ENCODE measurements at regions not wholly inside any gene's neighbourhood (a gene's known extent, or its start where the extent isn't known, plus 50 kb on each side); places are given as distances from the start of the nearest gene placed in this dataset.

- Histone ChIP-seq H3K9me3 (ENCODE audit: low read depth, low read length) (no peaks in the 10 kb centered on the region), H3K4me3 (no peak overlapping the region), H3K36me3 (ENCODE audit: insufficient read depth, low read length) (no peaks in the 10 kb centered on the region), H3K27ac (no peak overlapping the region), H3K9ac (ENCODE audit: insufficient read length) (no peak overlapping the region)
- no peak for DNase-seq (ENCODE audit: low read depth, low spot score)
- TF ChIP-seq EZH2 (IDR thresholded peaks at IDR 0.05) (no peak), FOXP2 (optimal IDR thresholded peaks at IDR 0.05; ENCODE audit: control extremely low read depth, extremely low read length, insufficient read depth) (no peak), POLR2AphosphoS5 (IDR thresholded peaks at IDR 0.05; ENCODE audit: borderline replicate concordance, low read depth, low read length) (no peak)
These were observed 1049.1 kb upstream of the TENM3 start for GRCh38 chr4:181194096-181194495.

DNA sequence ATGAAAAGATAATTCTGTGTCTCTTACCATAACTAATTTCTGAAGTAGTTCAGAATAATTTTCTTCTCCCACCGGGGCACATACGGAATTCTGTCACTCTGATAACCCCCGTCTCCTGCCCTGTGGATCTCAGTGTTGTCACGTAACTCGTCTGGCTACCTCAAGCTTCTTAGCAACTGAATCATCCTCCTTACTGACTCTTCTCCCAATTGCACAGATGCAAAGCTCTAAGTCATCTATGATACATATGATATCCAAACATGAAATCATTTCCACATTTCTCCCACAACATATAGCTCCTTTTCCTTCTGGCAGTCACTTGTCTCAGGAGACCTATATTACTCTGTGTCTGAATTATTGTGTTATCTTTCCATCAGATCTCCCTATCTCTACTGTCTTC lies 1043.1 kb upstream of the TENM3 start:
- H3K9ac ChIP-seq (ENCODE audit: insufficient read length) = no peak overlapping the region
- no peak for DNase-seq (ENCODE audit: low read depth, low spot score)

GRCh38 chr4:181202240-181202639 lies 1041.0 kb upstream of the TENM3 start:
- no peak for DNase-seq (ENCODE audit: low read depth, low spot score)

More for the DNA sequence above, 1043.1 kb upstream of the TENM3 start:
- no peak overlapping the region for H3K4me3 ChIP-seq
- H3K27ac ChIP-seq = no peak overlapping the region
- H3K36me3 ChIP-seq (ENCODE audit: insufficient read depth, low read length) = no peaks in the 10 kb centered on the region
- no peak for TF ChIP-seq EZH2 (IDR thresholded peaks at IDR 0.05)
- no peak for TF ChIP-seq FOXP2 (optimal IDR thresholded peaks at IDR 0.05; ENCODE audit: control extremely low read depth, extremely low read length, insufficient read depth)
- TF ChIP-seq POLR2AphosphoS5 (IDR thresholded peaks at IDR 0.05; ENCODE audit: borderline replicate concordance, low read depth, low read length) = no peak
- no peaks in the 10 kb centered on the region for H3K9me3 ChIP-seq (ENCODE audit: low read depth, low read length)

GRCh38 chr4:181204109-181204508 lies 1039.1 kb upstream of the TENM3 start:
- Histone ChIP-seq H3K4me3 (no peak overlapping the region), H3K9me3 (ENCODE audit: low read depth, low read length) (no peaks in the 10 kb centered on the region), H3K27ac (no peak overlapping the region), H3K9ac (ENCODE audit: insufficient read length) (no peak overlapping the region), H3K36me3 (ENCODE audit: insufficient read depth, low read length) (no peaks in the 10 kb centered on the region)
- TF ChIP-seq FOXP2 (optimal IDR thresholded peaks at IDR 0.05; ENCODE audit: control extremely low read depth, extremely low read length, insufficient read depth) (no peak), EZH2 (IDR thresholded peaks at IDR 0.05) (no peak), POLR2AphosphoS5 (IDR thresholded peaks at IDR 0.05; ENCODE audit: borderline replicate concordance, low read depth, low read length) (no peak)
- DNase-seq (ENCODE audit: low read depth, low spot score) = no peak

More at GRCh38 chr4:181202240-181202639, 1041.0 kb upstream of the TENM3 start:
- H3K9ac ChIP-seq (ENCODE audit: insufficient read length) = no peak overlapping the region
- H3K4me3 ChIP-seq = no peak overlapping the region
- no peak overlapping the region for H3K27ac ChIP-seq
- H3K9me3 ChIP-seq (ENCODE audit: low read depth, low read length) = no peaks in the 10 kb centered on the region
- no peaks in the 10 kb centered on the region for H3K36me3 ChIP-seq (ENCODE audit: insufficient read depth, low read length)
- TF ChIP-seq POLR2AphosphoS5 (IDR thresholded peaks at IDR 0.05; ENCODE audit: borderline replicate concordance, low read depth, low read length) (no peak), FOXP2 (optimal IDR thresholded peaks at IDR 0.05; ENCODE audit: control extremely low read depth, extremely low read length, insufficient read depth) (no peak), EZH2 (IDR thresholded peaks at IDR 0.05) (no peak)

- Histone ChIP-seq H3K27ac (no peak overlapping the region), H3K9ac (ENCODE audit: insufficient read length) (no peak overlapping the region), H3K4me3 (no peak overlapping the region), H3K9me3 (ENCODE audit: low read depth, low read length) (no peaks in the 10 kb centered on the region), H3K36me3 (ENCODE audit: insufficient read depth, low read length) (no peaks in the 10 kb centered on the region)
- TF ChIP-seq FOXP2 (optimal IDR thresholded peaks at IDR 0.05; ENCODE audit: control extremely low read depth, extremely low read length, insufficient read depth) = no peak
- no peak for TF ChIP-seq EZH2 (IDR thresholded peaks at IDR 0.05)
- TF ChIP-seq POLR2AphosphoS5 (IDR thresholded peaks at IDR 0.05; ENCODE audit: borderline replicate concordance, low read depth, low read length) = no peak
- DNase-seq (ENCODE audit: low read depth, low spot score) = no peak
These were observed 1029.7 kb upstream of the TENM3 start for GRCh38 chr4:181213551-181213950.

DNA sequence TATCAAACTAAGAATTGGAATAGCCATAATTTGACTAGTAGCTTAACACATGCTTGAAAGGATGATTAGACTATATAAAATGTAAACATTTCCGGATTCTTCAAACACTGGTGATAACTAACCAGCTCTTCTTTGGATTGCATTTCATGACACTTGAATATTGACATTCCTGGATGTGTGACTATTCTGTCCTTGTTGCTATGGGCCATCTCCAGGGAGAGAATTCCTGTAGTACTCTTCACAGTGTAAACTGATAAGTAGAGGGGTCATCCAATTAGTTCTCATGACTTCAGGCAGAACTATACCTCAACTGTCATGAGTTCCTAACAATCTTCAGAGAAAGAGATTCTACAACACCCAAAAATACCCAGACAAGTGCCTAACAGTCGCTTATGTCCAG lies 1026.7 kb upstream of the TENM3 start:
- no peaks in the 10 kb centered on the region for H3K9me3 ChIP-seq (ENCODE audit: low read depth, low read length)
- no peak overlapping the region for H3K27ac ChIP-seq
- H3K36me3 ChIP-seq (ENCODE audit: insufficient read depth, low read length) = no peaks in the 10 kb centered on the region
- H3K4me3 ChIP-seq = no peak overlapping the region
- TF ChIP-seq POLR2AphosphoS5 (IDR thresholded peaks at IDR 0.05; ENCODE audit: borderline replicate concordance, low read depth, low read length) = no peak
- TF ChIP-seq EZH2 (IDR thresholded peaks at IDR 0.05) = no peak
- TF ChIP-seq FOXP2 (optimal IDR thresholded peaks at IDR 0.05; ENCODE audit: control extremely low read depth, extremely low read length, insufficient read depth) = no peak
- DNase-seq (ENCODE audit: low read depth, low spot score) = no peak
- no peak overlapping the region for H3K9ac ChIP-seq (ENCODE audit: insufficient read length)

DNA sequence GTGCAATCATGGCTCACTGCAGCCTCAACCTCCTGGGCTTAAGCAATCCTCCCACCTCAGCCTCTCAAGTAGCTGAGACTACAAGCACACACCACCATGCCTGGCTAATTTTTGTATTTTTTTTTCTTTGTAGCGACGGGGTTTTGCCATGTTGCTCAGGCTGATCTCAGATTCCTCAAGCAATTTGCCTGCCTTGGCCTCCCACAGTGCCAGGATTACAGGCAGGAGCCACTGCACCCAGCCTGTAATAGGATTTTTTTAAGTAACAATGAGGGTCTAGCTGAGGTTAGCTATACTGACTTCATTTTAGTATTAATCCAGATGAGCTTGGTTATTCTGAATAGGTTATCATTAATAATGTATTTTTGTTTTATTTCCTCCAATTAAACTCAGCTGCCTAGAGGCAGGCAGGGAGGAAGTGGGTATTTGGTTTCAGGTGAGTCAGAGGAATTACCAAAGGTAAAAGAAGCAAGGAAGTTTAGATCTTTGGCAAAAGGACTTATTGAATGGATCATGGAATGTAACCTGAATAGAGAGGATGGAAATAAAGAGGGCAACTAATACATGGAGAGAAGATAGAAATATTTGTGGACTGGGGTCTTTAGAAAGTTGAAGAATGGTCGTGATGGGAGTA lies 1023.3 kb upstream of the TENM3 start:
- no peak overlapping the region for H3K27ac ChIP-seq
- DNase-seq (ENCODE audit: low read depth, low spot score) = no peak
- H3K36me3 ChIP-seq (ENCODE audit: insufficient read depth, low read length) = no peaks in the 10 kb centered on the region
- no peak overlapping the region for H3K4me3 ChIP-seq
- TF ChIP-seq POLR2AphosphoS5 (IDR thresholded peaks at IDR 0.05; ENCODE audit: borderline replicate concordance, low read depth, low read length) (no peak), EZH2 (IDR thresholded peaks at IDR 0.05) (no peak), FOXP2 (optimal IDR thresholded peaks at IDR 0.05; ENCODE audit: control extremely low read depth, extremely low read length, insufficient read depth) (no peak)
- no peak overlapping the region for H3K9ac ChIP-seq (ENCODE audit: insufficient read length)
- no peaks in the 10 kb centered on the region for H3K9me3 ChIP-seq (ENCODE audit: low read depth, low read length)

GRCh38 chr4:181224852-181225251 lies 1018.4 kb upstream of the TENM3 start:
- Histone ChIP-seq H3K27ac (no peak overlapping the region), H3K9ac (ENCODE audit: insufficient read length) (no peak overlapping the region), H3K4me3 (no peak overlapping the region), H3K36me3 (ENCODE audit: insufficient read depth, low read length) (no peaks in the 10 kb centered on the region), H3K9me3 (ENCODE audit: low read depth, low read length) (no peaks in the 10 kb centered on the region)
- TF ChIP-seq FOXP2 (optimal IDR thresholded peaks at IDR 0.05; ENCODE audit: control extremely low read depth, extremely low read length, insufficient read depth) (no peak), POLR2AphosphoS5 (IDR thresholded peaks at IDR 0.05; ENCODE audit: borderline replicate concordance, low read depth, low read length) (no peak), EZH2 (IDR thresholded peaks at IDR 0.05) (no peak)
- DNase-seq (ENCODE audit: low read depth, low spot score) = no peak
